ENCODE measurements at regions not wholly inside any gene's neighbourhood (a gene's known extent, or its start where the extent isn't known, plus 50 kb on each side); places are given as distances from the start of the nearest gene placed in this dataset.

GRCh38 chr3:106276755-106277612, 408.2 kb upstream of the CBLB start:
- no peak for TF ChIP-seq CTCF (IDR thresholded peaks at IDR 0.05; ENCODE audit: poor library complexity)
- TF ChIP-seq EZH2 (IDR thresholded peaks at IDR 0.05; ENCODE audit: borderline replicate concordance): no peak
